CD4-positive, alpha-beta T cell (primary cell): ENCODE measurements at regions not wholly inside any gene's neighbourhood (a gene's known extent, or its start where the extent isn't known, plus 50 kb on each side); places are given as distances from the start of the nearest gene placed in this dataset.

Source experiments
- ATAC-seq: fragments of 200-7000 bp; cut with Tn5 transposase; one replicate; pipeline ENCODE4 v1.10.0; 2022; ENCODE audit warnings: mild to moderate bottlenecking; ENCODE audit not compliant: poor library complexity
- CTCF ChIA-PET: fragments of 350-600 bp; sonication (Branson Sonifier 250); formaldehyde crosslinking; loops from one replicate; lab custom pipeline; 2021; ENCODE audit warnings: antibody characterized with exemption, inconsistent platforms; lab: Charles Lee
- POLR2A ChIA-PET: fragments of 350-600 bp; sonication (Branson Sonifier 250); formaldehyde crosslinking; loops from one replicate; lab custom pipeline; 2021; ENCODE audit warnings: antibody characterized with exemption, inconsistent platforms; lab: Charles Lee
- DNase-seq, 14 experiments: peaks; one replicate each; pipeline ENCODE4 v3.0.0-alpha.2; 2013 to 2020; ENCODE audit warnings: mixed read lengths in 2 of 14
- H3K27ac ChIP-seq, 2 donors: one replicate each; pipeline versions ENCODE4 v1.5.1 to v1.7.0; 2013; ENCODE audit warnings: low read length in 2 of 2, low read depth in 1 of 2, mild to moderate bottlenecking in 1 of 2
- H3K27me3 ChIP-seq, 2 experiments: 1 replicate in 1 of 2; 2 replicates in 1 of 2; pipeline versions ENCODE4 v1.6.1 to v1.7.0; 2013; ENCODE audit warnings: low read length in 2 of 2, control low read depth in 1 of 2, mild to moderate bottlenecking in 1 of 2, moderate library complexity in 1 of 2; ENCODE audit not compliant: insufficient read depth in 2 of 2, control insufficient read depth in 1 of 2
- H3K36me3 ChIP-seq: one replicate; pipeline ENCODE4 v1.6.1; 2013; ENCODE audit warnings: low read length, control low read depth; ENCODE audit not compliant: insufficient read depth
- H3K4me1 ChIP-seq: one replicate; pipeline ENCODE4 v1.6.1; 2013; ENCODE audit warnings: low read length, control low read depth; ENCODE audit not compliant: insufficient read depth
- H3K4me3 ChIP-seq: one replicate; pipeline ENCODE4 v1.5.1; 2013; ENCODE audit warnings: mild to moderate bottlenecking, low read length, moderate library complexity
- H3K9me3 ChIP-seq, 2 experiments: 1 replicate in 1 of 2; 2 replicates in 1 of 2; pipeline versions ENCODE4 v1.6.1 to v1.7.0; 2013; ENCODE audit warnings: low read length in 2 of 2, mild to moderate bottlenecking in 2 of 2, control low read depth in 1 of 2, moderate library complexity in 1 of 2; ENCODE audit not compliant: control insufficient read depth in 1 of 2, insufficient read depth in 1 of 2
- H3K27ac Mint-ChIP-seq: one replicate; pipeline ENCODE4 v1.8.0; 2020; ENCODE audit warnings: mixed read lengths
- H3K27me3 Mint-ChIP-seq: one replicate; pipeline ENCODE4 v1.8.0; 2021; ENCODE audit warnings: mixed read lengths
- H3K36me3 Mint-ChIP-seq: one replicate; pipeline ENCODE4 v1.8.0; 2021; ENCODE audit warnings: low read depth, mixed read lengths
- H3K4me1 Mint-ChIP-seq: one replicate; pipeline ENCODE4 v1.8.0; 2021; ENCODE audit warnings: low read depth, mixed read lengths
- H3K4me3 Mint-ChIP-seq: one replicate; pipeline ENCODE4 v1.8.0; 2020; ENCODE audit warnings: mild to moderate bottlenecking, mixed read lengths
- H3K9me3 Mint-ChIP-seq: one replicate; pipeline ENCODE4 v1.8.0; 2020; ENCODE audit warnings: mixed read lengths
- CTCF ChIP-seq: fragments of 200-600 bp; IDR thresholded peaks from one replicate; pipeline ENCODE4 v1.8.0; 2022; ENCODE audit warnings: antibody characterized with exemption, mild to moderate bottlenecking
- intact Hi-C, 2 experiments: fragments of 100-400 bp; cut with DNase I in 1 of 2; cut with micrococcal nuclease in 1 of 2; formaldehyde crosslinking; loops; one replicate each; pipeline versions ENCODE4 v1.15.1 to v1.9.0; 2023 to 2025; cut with DNase I, micrococcal nuclease

- ChIA-PET CTCF (no interaction called here), POLR2A (no interaction called here)
- H3K9me3 Mint-ChIP-seq, result peaks cover 2% of the 10 kb centered on the region
- Histone ChIP-seq H3K36me3 (no peaks in the 10 kb centered on the region), H3K27ac (no peak overlapping the region), H3K4me1 (no peaks in the 10 kb centered on the region), H3K27me3 (no peaks in the 10 kb centered on the region), H3K9me3 (no peaks in the 10 kb centered on the region), H3K4me3 (no peak overlapping the region)
- no peak overlapping the region for H3K4me3 Mint-ChIP-seq
- no peaks in the 10 kb centered on the region for H3K27me3 Mint-ChIP-seq
- H3K36me3 Mint-ChIP-seq, result no peaks in the 10 kb centered on the region
- no peak overlapping the region for H3K27ac Mint-ChIP-seq
- ATAC-seq (no peak), DNase-seq (no peak)
- H3K4me1 Mint-ChIP-seq, result no peaks in the 10 kb centered on the region
- intact Hi-C loops, result no loop called here
- TF ChIP-seq CTCF, result no peak
Observed at GRCh38 chr10:121306159-121306673, 292.0 kb downstream of the FGFR2 start.

- Mint-ChIP-seq H3K4me1 (no peaks in the 10 kb centered on the region), H3K27me3 (no peaks in the 10 kb centered on the region), H3K27ac (no peak overlapping the region), H3K4me3 (no peak overlapping the region), H3K36me3 (no peaks in the 10 kb centered on the region), H3K9me3 (peaks cover 2% of the 10 kb centered on the region)
- H3K4me1 ChIP-seq, result no peaks in the 10 kb centered on the region
- DNase-seq (no peak), ATAC-seq (no peak)
- POLR2A ChIA-PET, result no interaction called here
- no peak overlapping the region for H3K4me3 ChIP-seq
- H3K9me3 ChIP-seq, result no peaks in the 10 kb centered on the region
- H3K27me3 ChIP-seq, result no peaks in the 10 kb centered on the region
- intact Hi-C loops, result no loop called here
- TF ChIP-seq CTCF, result no peak
- CTCF ChIA-PET, result no interaction called here
- H3K36me3 ChIP-seq, result no peaks in the 10 kb centered on the region
- no peak overlapping the region for H3K27ac ChIP-seq
Observed at GRCh38 chr10:121307411-121307980, 290.7 kb downstream of the FGFR2 start.

- no peaks in the 10 kb centered on the region for H3K4me1 Mint-ChIP-seq
- Histone ChIP-seq H3K4me1 (no peaks in the 10 kb centered on the region), H3K4me3 (no peak overlapping the region), H3K9me3 (no peaks in the 10 kb centered on the region), H3K36me3 (no peaks in the 10 kb centered on the region), H3K27ac (no peak overlapping the region), H3K27me3 (no peaks in the 10 kb centered on the region)
- H3K9me3 Mint-ChIP-seq, result peaks cover 2% of the 10 kb centered on the region
- no peak for TF ChIP-seq CTCF
- ChIA-PET POLR2A (no interaction called here), CTCF (no interaction called here)
- no peak overlapping the region for H3K27ac Mint-ChIP-seq
- DNase-seq (no peak), ATAC-seq (no peak)
- H3K4me3 Mint-ChIP-seq, result no peak overlapping the region
- H3K36me3 Mint-ChIP-seq, result no peaks in the 10 kb centered on the region
- H3K27me3 Mint-ChIP-seq, result no peaks in the 10 kb centered on the region
- intact Hi-C loops, result no loop called here
Observed at GRCh38 chr10:121308020-121308419, 290.2 kb downstream of the FGFR2 start.
